Skeletal muscle cell (primary cell): ENCODE measurements at regions not wholly inside any gene's neighbourhood (a gene's known extent, or its start where the extent isn't known, plus 50 kb on each side); places are given as distances from the start of the nearest gene placed in this dataset.

Experiments
- DNase-seq: peaks from one replicate; pipeline ENCODE4 v3.0.0-alpha.2; 2010; ENCODE audit warnings: low read depth
- H3K4me3 ChIP-seq: 2 replicates; pipeline ENCODE4 v1.5.1; 2011; ENCODE audit warnings: low read depth, mild to moderate bottlenecking, control low read depth, low read length, moderate library complexity

- no peak overlapping the region for H3K4me3 ChIP-seq
- no peak for DNase-seq
Measured at GRCh38 chr3:31232055-31233025, 300.4 kb upstream of the STT3B start.

GRCh38 chr3:31234145-31234544, 298.6 kb upstream of the STT3B start:
- H3K4me3 ChIP-seq, result no peak overlapping the region
- DNase-seq, result no peak

- H3K4me3 ChIP-seq, result no peak overlapping the region
- no peak for DNase-seq
Measured at GRCh38 chr3:31235062-31235700, 297.5 kb upstream of the STT3B start.

- DNase-seq, result no peak
- no peak overlapping the region for H3K4me3 ChIP-seq
Measured at GRCh38 chr3:31237887-31238286, 294.8 kb upstream of the STT3B start.

GRCh38 chr3:31240013-31240412, 292.7 kb upstream of the STT3B start:
- H3K4me3 ChIP-seq, result no peak overlapping the region
- no peak for DNase-seq

GRCh38 chr3:31240466-31240865, 292.3 kb upstream of the STT3B start:
- no peak overlapping the region for H3K4me3 ChIP-seq
- DNase-seq, result no peak

GRCh38 chr3:31240874-31241273, 291.9 kb upstream of the STT3B start:
- no peak overlapping the region for H3K4me3 ChIP-seq
- DNase-seq, result no peak

GRCh38 chr3:31241533-31241932, 291.2 kb upstream of the STT3B start:
- no peak overlapping the region for H3K4me3 ChIP-seq
- no peak for DNase-seq

GRCh38 chr3:31242026-31242960, 290.4 kb upstream of the STT3B start:
- H3K4me3 ChIP-seq, result no peak overlapping the region
- no peak for DNase-seq

- H3K4me3 ChIP-seq, result no peak overlapping the region
- no peak for DNase-seq
Measured at GRCh38 chr3:31244929-31245817, 287.6 kb upstream of the STT3B start.

GRCh38 chr3:31246293-31247062, 286.2 kb upstream of the STT3B start:
- DNase-seq, result peak; percentile 4
- H3K4me3 ChIP-seq, result no peak overlapping the region

- H3K4me3 ChIP-seq, result no peak overlapping the region
- no peak for DNase-seq
Measured at GRCh38 chr3:31247063-31247447, 285.7 kb upstream of the STT3B start.

GRCh38 chr3:31247850-31248562, 284.7 kb upstream of the STT3B start:
- DNase-seq, result no peak
- H3K4me3 ChIP-seq, result no peak overlapping the region

GRCh38 chr3:31248563-31248992, 284.1 kb upstream of the STT3B start:
- DNase-seq, result no peak
- H3K4me3 ChIP-seq, result no peak overlapping the region

GRCh38 chr3:31249545-31249944, 283.2 kb upstream of the STT3B start:
- no peak for DNase-seq
- H3K4me3 ChIP-seq, result no peak overlapping the region

GRCh38 chr3:31250116-31250777, 282.5 kb upstream of the STT3B start:
- DNase-seq, result no peak
- H3K4me3 ChIP-seq, result no peak overlapping the region

- no peak for DNase-seq
- no peak overlapping the region for H3K4me3 ChIP-seq
Measured at GRCh38 chr3:31251083-31251482, 281.6 kb upstream of the STT3B start.
